HL-60/S4 treated with phorbol 12-myristate 13-acetate at 8.2 ng/mL for 4 days and 3 days (cell line): ENCODE measurements at regions not wholly inside any gene's neighbourhood (a gene's known extent, or its start where the extent isn't known, plus 50 kb on each side); places are given as distances from the start of the nearest gene placed in this dataset.

Experiments used
- in situ Hi-C: fragments of 300-500 bp; cut with MboI; formaldehyde crosslinking; loops from 2 replicates; pipeline ENCODE4 v1.15.0; 2022; ENCODE audit warnings: low sequenced_read_pairs

GRCh38 chr6:87912102-87912501 lies 135.5 kb upstream of the SPACA1 start:
- in situ Hi-C loops = no loop called here

GRCh38 chr6:87909849-87910248 lies 137.8 kb upstream of the SPACA1 start:
- in situ Hi-C loops = no loop called here

GRCh38 chr6:87908978-87909811 lies 138.4 kb upstream of the SPACA1 start:
- in situ Hi-C loops = no loop called here

- in situ Hi-C loops = no loop called here
Measured at GRCh38 chr6:87907521-87907920, 140.1 kb upstream of the SPACA1 start.

- in situ Hi-C loops = no loop called here
Measured at GRCh38 chr6:87905101-87905641, 142.5 kb upstream of the SPACA1 start.

GRCh38 chr6:87904011-87904410 lies 143.6 kb upstream of the SPACA1 start:
- in situ Hi-C loops = no loop called here

- in situ Hi-C loops = no loop called here
Measured at GRCh38 chr6:87903323-87903722, 144.3 kb upstream of the SPACA1 start.

- in situ Hi-C loops = no loop called here
Measured at GRCh38 chr6:87902383-87902782, 145.3 kb upstream of the SPACA1 start.

- in situ Hi-C loops = no loop called here
Measured at GRCh38 chr6:87901613-87902012, 146.0 kb upstream of the SPACA1 start.

GRCh38 chr6:87900160-87900698 lies 147.4 kb upstream of the SPACA1 start:
- in situ Hi-C loops = no loop called here

- in situ Hi-C loops = no loop called here
Measured at GRCh38 chr6:87899499-87900147, 148.0 kb upstream of the SPACA1 start.

- in situ Hi-C loops = no loop called here
Measured at GRCh38 chr6:87897663-87898062, 150.0 kb upstream of the SPACA1 start.

- in situ Hi-C loops = no loop called here
Measured at GRCh38 chr6:87897013-87897412, 150.6 kb upstream of the SPACA1 start.

- in situ Hi-C loops = no loop called here
Measured at GRCh38 chr6:87887266-87887665, 160.4 kb upstream of the SPACA1 start.

GRCh38 chr6:87884203-87884602 lies 163.4 kb upstream of the SPACA1 start:
- in situ Hi-C loops = no loop called here

- in situ Hi-C loops = no loop called here
Measured at GRCh38 chr6:87881342-87881895, 166.2 kb upstream of the SPACA1 start.

GRCh38 chr6:87879132-87879861 lies 168.3 kb upstream of the SPACA1 start:
- in situ Hi-C loops = no loop called here

GRCh38 chr6:87875781-87876180 lies 171.9 kb upstream of the SPACA1 start:
- in situ Hi-C loops = no loop called here

- in situ Hi-C loops = no loop called here
Measured at GRCh38 chr6:87873556-87873955, 171.5 kb upstream of the AKIRIN2 start.

GRCh38 chr6:87870556-87870955 lies 168.5 kb upstream of the AKIRIN2 start:
- in situ Hi-C loops = no loop called here
